H1 (cell line): ENCODE measurements at regions not wholly inside any gene's neighbourhood (a gene's known extent, or its start where the extent isn't known, plus 50 kb on each side); places are given as distances from the start of the nearest gene placed in this dataset.

Experiments used
- CTCF ChIP-seq, 3 experiments: IDR thresholded peaks; 1 replicate in 2 of 3; 2 replicates in 1 of 3; pipeline versions ENCODE4 v1.5.1 to v1.6.1; 2011; ENCODE audit warnings: low read length in 3 of 3, mild to moderate bottlenecking in 3 of 3, inconsistent platforms in 2 of 3, low read depth in 1 of 3, moderate library complexity in 1 of 3; ENCODE audit not compliant: insufficient read depth in 1 of 3; ENCODE audit errors: control extremely low read depth in 1 of 3
- EGR1 ChIP-seq: IDR thresholded peaks from 2 replicates; pipeline ENCODE4 v1.6.1; 2011; ENCODE audit warnings: low read depth, low read length, borderline replicate concordance
- EP300 ChIP-seq, 2 experiments: IDR thresholded peaks; 1 replicate in 1 of 2; 2 replicates in 1 of 2; pipeline ENCODE4 v1.6.1; 2011 to 2012; ENCODE audit warnings: low read depth in 2 of 2, low read length in 2 of 2, mild to moderate bottlenecking in 2 of 2, borderline replicate concordance in 1 of 2, inconsistent platforms in 1 of 2, moderate library complexity in 1 of 2
- GABPA ChIP-seq: IDR thresholded peaks from 2 replicates; pipeline ENCODE4 v1.6.1; 2011; ENCODE audit warnings: mild to moderate bottlenecking, low read length, moderate library complexity, borderline replicate concordance; ENCODE audit not compliant: insufficient read depth
- HDAC2 ChIP-seq, 2 experiments: fragments of 300-600 bp in 1 of 2; sonication (generic) in 1 of 2; IDR thresholded peaks; 2 replicates each; pipeline ENCODE4 v1.6.1; 2011 to 2012; ENCODE audit warnings: low read depth in 2 of 2, low read length in 2 of 2, mild to moderate bottlenecking in 2 of 2, moderate library complexity in 2 of 2, borderline replicate concordance in 1 of 2, inconsistent platforms in 1 of 2
- JUN ChIP-seq: IDR thresholded peaks from 2 replicates; pipeline ENCODE4 v1.6.1; 2011; ENCODE audit warnings: low read depth, mild to moderate bottlenecking, improper control_type of control experiment, low read length
- POLR2A ChIP-seq, 2 experiments: IDR thresholded peaks; 1 replicate in 1 of 2; 2 replicates in 1 of 2; pipeline ENCODE4 v1.6.1; 2011; ENCODE audit warnings: low read depth in 2 of 2, low read length in 2 of 2, mild to moderate bottlenecking in 2 of 2; ENCODE audit errors: control extremely low read depth in 1 of 2
- POLR2AphosphoS5 ChIP-seq: IDR thresholded peaks from 2 replicates; pipeline ENCODE4 v1.6.1; 2011; ENCODE audit warnings: low read depth, low read length
- RAD21 ChIP-seq, 2 experiments: IDR thresholded peaks in 1 of 2; conservative IDR thresholded peaks in 1 of 2; 2 replicates each; pipeline ENCODE4 v1.6.1; 2011; ENCODE audit warnings: low read depth in 2 of 2, low read length in 2 of 2, improper control_type of control experiment in 1 of 2, inconsistent platforms in 1 of 2, mild to moderate bottlenecking in 1 of 2, moderate library complexity in 1 of 2
- RFX5 ChIP-seq: IDR thresholded peaks from 2 replicates; pipeline ENCODE4 v1.6.1; 2011; ENCODE audit warnings: low read depth, low read length, improper control_type of control experiment, borderline replicate concordance
- SP1 ChIP-seq: IDR thresholded peaks from 2 replicates; pipeline ENCODE4 v1.6.1; 2011; ENCODE audit warnings: low read depth, low read length
- SP4 ChIP-seq: IDR thresholded peaks from 2 replicates; pipeline ENCODE4 v1.6.1; 2012; ENCODE audit warnings: low read length, inconsistent platforms
- SRF ChIP-seq: IDR thresholded peaks from 2 replicates; pipeline ENCODE4 v1.6.1; 2011; ENCODE audit warnings: mild to moderate bottlenecking, low read depth, low read length, moderate library complexity
- ZNF274 ChIP-seq: IDR thresholded peaks from 2 replicates; pipeline ENCODE4 v1.7.0; 2012; ENCODE audit warnings: low read length, borderline replicate concordance; ENCODE audit errors: extremely low read depth

GRCh38 chr2:179373816-179374215 lies 109.2 kb upstream of the SESTD1 start:
- TF ChIP-seq CTCF (IDR thresholded peaks at IDR 0.05; ENCODE audit: control extremely low read depth in 1 of 3, insufficient read depth in 1 of 3, low read depth in 1 of 3, low read length in 3 of 3) (no peak), POLR2A (IDR thresholded peaks at IDR 0.05; ENCODE audit: control extremely low read depth in 1 of 2, low read depth in 2 of 2, low read length in 2 of 2) (no peak), GABPA (no peak), SRF (no peak), HDAC2 (IDR thresholded peaks at IDR 0.05; ENCODE audit: borderline replicate concordance in 1 of 2, low read depth in 2 of 2, low read length in 2 of 2) (no peak), POLR2AphosphoS5 (no peak), ZNF274 (no peak), EP300 (IDR thresholded peaks at IDR 0.05; ENCODE audit: borderline replicate concordance in 1 of 2, low read depth in 2 of 2, low read length in 2 of 2) (no peak), SP4 (no peak), RAD21 (IDR thresholded peaks at IDR 0.05 in 1 of 2, conservative IDR thresholded peaks at IDR 0.05 in 1 of 2; ENCODE audit: low read depth in 2 of 2, low read length in 2 of 2) (no peak), JUN (no peak), SP1 (no peak), RFX5 (no peak), EGR1 (no peak)
